Keratinocyte (primary cell): ENCODE measurements at regions not wholly inside any gene's neighbourhood (a gene's known extent, or its start where the extent isn't known, plus 50 kb on each side); places are given as distances from the start of the nearest gene placed in this dataset.

Source experiments
- DNase-seq: peaks from one replicate; pipeline ENCODE4 v3.0.0-alpha.2; 2011; ENCODE audit warnings: low read depth, missing footprints, low spot score
- FAIRE-seq: peaks from 2 replicates; lab custom pipeline; 2011; peaks lifted over from hg19 to GRCh38; lab: Jason Lieb, UNC
- H2AFZ ChIP-seq: 2 replicates; pipeline ENCODE4 v1.6.0; 2012; ENCODE audit warnings: low read length, control low read depth, inconsistent platforms; ENCODE audit not compliant: control insufficient read depth
- H3K27ac ChIP-seq: 2 replicates; pipeline ENCODE4 v1.5.1; 2011; ENCODE audit warnings: low read length; ENCODE audit not compliant: control insufficient read depth, insufficient read depth
- H3K27me3 ChIP-seq: 3 replicates; pipeline ENCODE4 v1.6.0; 2011; ENCODE audit warnings: low read length; ENCODE audit not compliant: control insufficient read depth, insufficient read depth; ENCODE audit errors: extremely low read depth
- H3K36me3 ChIP-seq, 2 experiments: 2 replicates in 1 of 2; 3 replicates in 1 of 2; pipeline ENCODE4 v1.5.1; 2011; ENCODE audit warnings: low read length in 2 of 2, mild to moderate bottlenecking in 1 of 2; ENCODE audit not compliant: control insufficient read depth in 2 of 2, insufficient read depth in 2 of 2; ENCODE audit errors: extremely low read depth in 1 of 2
- H3K4me1 ChIP-seq: 3 replicates; pipeline ENCODE4 v1.5.1; 2011; ENCODE audit warnings: low read length; ENCODE audit not compliant: control insufficient read depth, insufficient read depth; ENCODE audit errors: extremely low read depth
- H3K4me2 ChIP-seq: 3 replicates; pipeline ENCODE4 v1.6.0; 2011; ENCODE audit warnings: low read depth, low read length; ENCODE audit not compliant: control insufficient read depth, insufficient read depth; ENCODE audit errors: extremely low read depth
- H3K4me3 ChIP-seq, 3 experiments: fragments of 200-600 bp in 1 of 3; sonication (generic) in 1 of 3; 2 replicates in 2 of 3; 3 replicates in 1 of 3; pipeline ENCODE4 v1.5.1; 2011 to 2016; ENCODE audit warnings: low read length in 3 of 3, mild to moderate bottlenecking in 3 of 3, control low read depth in 2 of 3, inconsistent platforms in 1 of 3, low read depth in 1 of 3, mixed read lengths in 1 of 3, mixed run types in 1 of 3, moderate library complexity in 1 of 3; ENCODE audit not compliant: control insufficient read depth in 2 of 3, insufficient read depth in 2 of 3; ENCODE audit errors: extremely low read depth in 1 of 3
- H3K79me2 ChIP-seq: 2 replicates; pipeline ENCODE4 v1.6.0; 2012; ENCODE audit warnings: low read length; ENCODE audit not compliant: control insufficient read depth, insufficient read depth
- H3K9ac ChIP-seq: 3 replicates; pipeline ENCODE4 v1.6.0; 2011; ENCODE audit warnings: low read length; ENCODE audit not compliant: control insufficient read depth, insufficient read depth; ENCODE audit errors: extremely low read depth
- H3K9me1 ChIP-seq: 3 replicates; pipeline ENCODE4 v1.6.0; 2011; ENCODE audit warnings: low read length; ENCODE audit not compliant: control insufficient read depth, insufficient read depth; ENCODE audit errors: extremely low read depth
- H3K9me3 ChIP-seq: 2 replicates; pipeline ENCODE4 v1.5.1; 2012; ENCODE audit warnings: low read depth, low read length; ENCODE audit not compliant: control insufficient read depth
- H4K20me1 ChIP-seq: 3 replicates; pipeline ENCODE4 v1.6.0; 2011; ENCODE audit warnings: low read length; ENCODE audit not compliant: control insufficient read depth, insufficient read depth; ENCODE audit errors: extremely low read depth
- CTCF ChIP-seq, 3 experiments: IDR thresholded peaks in 1 of 3; conservative IDR thresholded peaks in 1 of 3; optimal IDR thresholded peaks in 1 of 3; 2 replicates in 2 of 3; 3 replicates in 1 of 3; pipeline versions ENCODE3 to v1.5.1; 2011; ENCODE audit warnings: low read length in 3 of 3, mild to moderate bottlenecking in 3 of 3, moderate library complexity in 2 of 3, control low read depth in 1 of 3, inconsistent platforms in 1 of 3; ENCODE audit not compliant: insufficient read depth in 2 of 3; ENCODE audit errors: extremely low read depth in 1 of 3
- EZH2 ChIP-seq: IDR thresholded peaks from one replicate; pipeline ENCODE4 v1.6.1; 2012; ENCODE audit warnings: inconsistent platforms, mild to moderate bottlenecking, low read length, moderate library complexity
- dilution Hi-C: fragments of 300-500 bp; cut with MboI; formaldehyde crosslinking; loops from one replicate; pipeline ENCODE4 v1.7.0; 2020; ENCODE audit warnings: low sequenced_read_pairs; ENCODE audit not compliant: extremely low pct_ligation_motif_present

- Histone ChIP-seq H3K27ac (no peak overlapping the region), H3K9me1 (no peaks in the 10 kb centered on the region), H3K27me3 (no peaks in the 10 kb centered on the region), H2AFZ (no peak overlapping the region), H3K9ac (no peak overlapping the region), H4K20me1 (no peaks in the 10 kb centered on the region), H3K4me3 (no peak overlapping the region), H3K4me2 (no peak overlapping the region), H3K4me1 (no peaks in the 10 kb centered on the region), H3K9me3 (no peaks in the 10 kb centered on the region), H3K79me2 (peaks cover 21% of the 10 kb centered on the region), H3K36me3 (peaks cover 5 to 14% of the 10 kb centered on the region in 2 experiments)
- TF ChIP-seq EZH2 (no peak), CTCF (optimal IDR thresholded peaks at IDR 0.05 in 1 of 3, IDR thresholded peaks at IDR 0.05 in 1 of 3, conservative IDR thresholded peaks at IDR 0.05 in 1 of 3; ENCODE audit: extremely low read depth in 1 of 3, insufficient read depth in 2 of 3, low read length in 3 of 3) (no peak)
- FAIRE-seq, result peak; percentile 17
- DNase-seq, result no peak
- dilution Hi-C loops, result no loop called here
Measured at GRCh38 chr6:34638834-34639736, 57.5 kb downstream of the ILRUN start.

- Histone ChIP-seq H3K4me3 (no peak overlapping the region), H3K4me1 (peaks cover 23% of the 10 kb centered on the region), H3K27ac (no peak overlapping the region), H3K36me3 (peaks cover 1 to 6% of the 10 kb centered on the region in 2 experiments), H2AFZ (no peak overlapping the region), H3K9me1 (no peaks in the 10 kb centered on the region), H3K27me3 (no peaks in the 10 kb centered on the region), H3K4me2 (no peak overlapping the region), H3K79me2 (peaks cover 5% of the 10 kb centered on the region), H3K9me3 (peaks cover 2% of the 10 kb centered on the region), H4K20me1 (no peaks in the 10 kb centered on the region), H3K9ac (no peak overlapping the region)
- dilution Hi-C loops, result no loop called here
- TF ChIP-seq EZH2, result no peak
- DNase-seq (no peak), FAIRE-seq (no peak)
Measured at GRCh38 chr6:34633785-34634184, 62.8 kb downstream of the ILRUN start.
